ENCODE measurements at regions not wholly inside any gene's neighbourhood (a gene's known extent, or its start where the extent isn't known, plus 50 kb on each side); places are given as distances from the start of the nearest gene placed in this dataset.

GRCh38 chr13:57918086-57918485, 286.5 kb downstream of the PCDH17 start:
- no peak for DNase-seq

- DNase-seq = no peak
These were observed 287.4 kb downstream of the PCDH17 start for GRCh38 chr13:57918913-57919312.

DNA sequence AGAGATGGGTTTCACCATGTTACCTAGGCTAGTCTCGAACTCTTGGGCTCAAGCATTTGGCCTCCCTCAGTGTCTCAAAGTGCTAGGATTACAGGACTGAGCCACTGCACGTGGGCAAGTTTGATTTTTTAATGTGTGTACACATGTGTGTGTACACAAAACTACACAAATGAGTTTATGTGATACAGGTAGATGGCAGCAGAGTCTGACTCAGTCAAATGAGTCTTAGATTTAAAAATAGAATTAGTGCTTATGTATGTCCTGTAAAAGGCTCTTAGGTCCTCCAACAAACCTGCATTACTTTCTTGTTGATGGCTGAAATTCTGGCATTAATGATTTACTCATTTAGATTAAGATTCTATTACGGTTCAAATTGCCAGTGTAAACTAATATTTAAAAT, 293.7 kb downstream of the PCDH17 start:
- no peak for DNase-seq

DNA sequence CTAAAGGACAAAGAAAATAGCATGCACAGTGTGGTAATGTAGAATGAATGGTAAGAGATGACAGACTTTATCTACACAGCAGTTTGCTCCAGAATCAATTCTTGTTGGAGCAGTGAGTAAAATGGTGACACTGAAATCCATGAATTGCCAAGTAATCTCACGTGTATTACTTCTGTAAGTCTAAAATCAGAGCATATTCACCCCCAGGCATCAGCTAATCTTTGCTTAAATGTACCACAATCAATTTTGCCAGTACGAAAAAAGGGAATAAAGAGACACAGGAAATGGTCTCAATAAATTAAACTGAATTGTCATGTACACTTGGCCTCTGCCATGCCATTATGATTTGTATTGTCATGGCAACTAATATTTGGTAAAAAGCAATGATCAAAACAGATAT, 294.2 kb downstream of the PCDH17 start:
- DNase-seq = no peak

DNA sequence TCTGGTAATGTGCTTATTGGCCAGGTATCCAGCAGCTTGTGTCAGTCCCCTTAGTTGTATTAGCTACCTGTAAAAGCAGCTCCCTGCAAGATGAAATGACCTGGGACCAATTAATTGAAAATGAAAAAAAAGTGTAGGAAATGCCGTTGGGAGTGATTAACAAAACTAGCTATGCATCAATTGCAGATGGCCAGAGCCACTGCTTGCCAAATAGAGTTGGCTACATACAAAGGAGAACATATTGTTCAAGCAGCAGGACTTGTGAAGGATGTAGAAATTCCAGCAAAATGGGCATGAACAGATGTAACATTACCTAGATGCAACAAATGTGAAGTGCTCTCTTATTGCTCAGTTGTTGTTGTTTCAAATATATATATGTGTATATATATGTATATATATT, 300.5 kb downstream of the PCDH17 start:
- no peak for DNase-seq

GRCh38 chr13:57933606-57934005, 302.1 kb downstream of the PCDH17 start:
- no peak for DNase-seq

DNA sequence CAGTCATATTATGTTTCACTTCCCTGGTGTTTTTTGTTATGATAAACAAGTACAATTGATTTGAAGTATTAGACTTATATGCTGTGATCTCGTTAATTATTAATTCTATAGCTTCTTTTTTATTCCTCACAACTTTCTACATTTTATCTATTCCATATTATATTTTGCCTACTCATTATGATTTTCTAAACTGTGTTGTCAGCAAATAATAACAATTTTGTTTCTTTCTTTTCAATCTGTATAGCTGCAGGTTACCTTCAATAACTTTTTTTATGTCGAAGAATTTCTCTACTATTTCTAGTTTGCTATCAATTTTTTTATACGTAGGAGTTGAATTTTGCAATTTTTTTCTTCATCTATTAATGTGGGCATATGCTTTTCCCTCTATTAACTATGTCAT, 304.4 kb downstream of the PCDH17 start:
- DNase-seq = no peak

DNA sequence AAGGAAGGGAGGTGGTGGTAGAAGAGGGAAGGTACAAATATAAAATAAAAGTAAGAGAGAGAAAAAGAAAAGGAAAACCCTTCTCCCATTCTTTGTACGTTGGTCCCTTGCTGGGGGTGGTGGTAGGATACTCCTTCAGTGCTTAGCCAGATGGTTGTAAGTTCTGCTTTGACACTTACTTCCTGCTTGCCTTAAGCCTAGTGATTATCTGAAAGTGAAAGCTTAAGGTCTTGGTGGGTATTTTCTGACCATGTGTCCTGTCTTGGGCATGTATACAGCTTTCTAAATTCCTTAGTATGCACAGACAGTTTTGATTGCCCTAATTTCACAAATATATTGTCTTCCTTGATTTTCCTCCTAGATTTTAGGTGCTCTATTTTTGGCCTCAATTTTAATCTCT, 314.8 kb downstream of the PCDH17 start:
- DNase-seq = no peak

DNA sequence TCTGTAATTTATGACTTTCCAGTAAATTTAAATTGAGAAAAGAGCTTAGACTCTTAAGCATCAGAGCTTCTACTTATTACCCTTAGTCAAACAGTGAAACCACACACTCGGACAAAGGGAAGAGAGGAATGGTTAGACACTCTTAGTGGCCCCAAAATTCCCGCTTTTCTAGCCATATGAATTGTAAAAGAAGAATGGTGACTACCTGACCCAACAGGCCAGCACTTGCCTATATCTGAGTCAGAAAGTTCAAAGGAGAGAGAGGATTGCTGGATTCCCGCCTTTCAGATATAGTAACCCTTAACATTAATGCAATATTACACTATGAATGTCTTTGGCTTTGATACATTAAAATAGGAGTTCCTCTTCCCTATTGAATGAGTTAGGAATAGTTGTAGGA, 317.3 kb downstream of the PCDH17 start:
- DNase-seq = no peak

DNA sequence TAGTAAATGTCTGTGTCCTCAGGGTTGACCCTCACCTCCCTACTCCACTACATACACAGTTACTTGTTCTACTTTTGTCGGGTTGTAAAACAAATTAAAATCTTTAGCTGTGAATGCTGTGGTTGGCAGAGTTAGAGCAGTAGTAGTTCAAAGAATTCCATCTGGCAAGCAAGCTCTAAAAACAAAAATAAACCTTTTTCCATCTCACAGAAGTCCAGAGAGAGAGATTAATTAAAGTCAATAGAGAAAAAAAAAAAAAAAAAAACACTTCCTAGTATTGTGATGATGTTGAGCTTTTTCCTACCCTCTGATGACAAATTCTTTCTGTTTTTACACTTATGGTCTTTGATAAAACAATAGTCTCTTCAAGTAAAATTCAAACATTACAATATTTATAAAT, 338.4 kb downstream of the PCDH17 start:
- no peak for DNase-seq

- no peak for DNase-seq
These were observed 338.9 kb downstream of the PCDH17 start for GRCh38 chr13:57970404-57970803.

DNA sequence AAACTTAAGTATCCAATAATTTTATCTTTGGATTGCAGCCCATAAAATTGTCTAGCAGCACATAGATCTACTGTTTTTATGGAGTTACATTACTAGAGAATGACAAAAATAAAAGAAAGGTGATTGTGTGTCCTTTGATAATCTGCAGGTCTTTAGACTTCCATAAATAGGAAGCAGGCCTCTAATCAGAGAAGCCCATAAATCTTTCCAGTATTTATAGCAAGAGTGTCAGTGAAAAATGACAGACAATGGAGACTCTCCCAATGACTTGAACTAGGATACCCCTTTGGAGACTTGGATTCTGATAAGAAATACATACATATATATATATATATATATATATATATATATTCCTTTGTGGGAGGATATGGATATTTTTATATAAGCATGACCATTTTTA, 351.2 kb downstream of the PCDH17 start:
- DNase-seq = no peak

DNA sequence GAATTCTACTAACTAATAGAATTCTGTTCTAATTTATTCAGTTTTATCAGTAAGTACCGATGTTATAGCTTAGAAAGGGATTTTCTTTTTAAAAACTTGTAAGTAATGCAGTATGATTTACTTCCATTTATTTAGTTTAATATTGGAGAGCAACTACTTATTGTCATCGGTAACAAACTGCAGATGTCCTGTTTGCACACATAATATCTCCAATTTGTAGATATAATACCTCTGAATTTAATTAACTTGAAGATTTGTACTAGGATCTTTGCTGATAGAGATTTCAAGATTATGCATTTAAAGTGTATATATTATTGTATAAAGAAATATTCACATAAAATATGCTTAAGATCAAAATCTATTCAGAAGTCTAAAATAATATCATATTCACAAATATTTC, 356.7 kb downstream of the PCDH17 start:
- no peak for DNase-seq

- DNase-seq = no peak
These were observed 359.5 kb downstream of the PCDH17 start for GRCh38 chr13:57991041-57991440.

GRCh38 chr13:57992416-57992815, 360.9 kb downstream of the PCDH17 start:
- DNase-seq = no peak

DNA sequence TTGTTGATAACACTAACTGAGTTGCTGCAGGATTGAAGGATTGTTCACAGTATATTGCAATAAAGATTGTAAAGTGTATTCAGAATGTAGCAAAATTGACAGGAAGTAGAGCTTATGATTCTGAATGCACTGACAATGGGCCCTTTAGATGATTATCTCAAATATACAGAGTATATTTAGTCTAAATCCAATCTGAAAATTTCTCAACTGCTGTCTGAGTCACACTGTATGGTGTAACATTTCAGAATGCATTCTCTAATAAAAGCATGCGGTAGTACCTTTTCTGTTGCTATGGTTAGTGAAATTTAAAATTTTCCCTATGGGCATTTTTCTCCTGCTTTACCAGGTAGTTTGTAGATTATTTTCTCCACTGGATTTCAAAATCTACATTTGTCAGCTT, 365.2 kb downstream of the PCDH17 start:
- no peak for DNase-seq

- DNase-seq = no peak
These were observed 373.2 kb downstream of the PCDH17 start for GRCh38 chr13:58004751-58005150.

DNA sequence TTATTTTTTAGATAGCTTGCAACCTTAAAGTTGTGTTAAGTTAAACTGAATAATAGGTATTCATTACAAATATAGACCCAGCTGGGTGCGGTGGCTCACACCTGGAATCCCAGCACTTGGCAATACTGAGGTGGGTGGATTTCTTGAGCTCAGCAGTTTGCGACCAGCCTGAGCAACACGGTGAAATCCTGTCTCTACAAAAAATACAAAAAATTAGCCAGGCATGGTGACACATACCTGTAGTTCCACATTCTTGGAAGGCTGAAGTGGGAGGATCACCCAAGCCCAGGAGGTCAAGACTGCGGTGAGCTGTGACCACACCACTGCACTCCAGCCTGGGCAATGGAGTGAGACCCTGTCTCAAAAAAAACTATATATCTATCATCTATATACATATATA, 386.5 kb downstream of the PCDH17 start:
- DNase-seq = no peak

GRCh38 chr13:58018865-58019264, 387.3 kb downstream of the PCDH17 start:
- DNase-seq = no peak

GRCh38 chr13:58024103-58024502, 392.6 kb downstream of the PCDH17 start:
- no peak for DNase-seq

DNA sequence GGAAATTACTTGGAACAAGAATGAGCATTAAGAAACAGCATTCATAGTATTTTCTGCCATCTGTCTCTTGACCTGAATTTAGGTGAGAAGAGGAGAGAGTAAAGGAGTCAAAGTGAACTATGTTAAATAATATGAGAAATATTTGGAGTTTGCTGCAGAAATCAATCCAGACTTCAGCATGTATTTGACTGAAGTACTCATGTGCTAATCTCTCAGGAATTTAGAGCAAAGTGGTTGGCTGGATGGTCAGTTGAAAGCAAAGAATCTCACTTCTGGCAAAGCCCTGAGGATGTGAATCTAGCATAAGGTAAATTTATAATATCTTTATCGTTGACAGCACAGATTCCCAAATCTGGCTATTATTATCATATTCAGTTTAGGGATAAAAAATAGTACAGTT, 394.3 kb downstream of the PCDH17 start:
- no peak for DNase-seq

DNA sequence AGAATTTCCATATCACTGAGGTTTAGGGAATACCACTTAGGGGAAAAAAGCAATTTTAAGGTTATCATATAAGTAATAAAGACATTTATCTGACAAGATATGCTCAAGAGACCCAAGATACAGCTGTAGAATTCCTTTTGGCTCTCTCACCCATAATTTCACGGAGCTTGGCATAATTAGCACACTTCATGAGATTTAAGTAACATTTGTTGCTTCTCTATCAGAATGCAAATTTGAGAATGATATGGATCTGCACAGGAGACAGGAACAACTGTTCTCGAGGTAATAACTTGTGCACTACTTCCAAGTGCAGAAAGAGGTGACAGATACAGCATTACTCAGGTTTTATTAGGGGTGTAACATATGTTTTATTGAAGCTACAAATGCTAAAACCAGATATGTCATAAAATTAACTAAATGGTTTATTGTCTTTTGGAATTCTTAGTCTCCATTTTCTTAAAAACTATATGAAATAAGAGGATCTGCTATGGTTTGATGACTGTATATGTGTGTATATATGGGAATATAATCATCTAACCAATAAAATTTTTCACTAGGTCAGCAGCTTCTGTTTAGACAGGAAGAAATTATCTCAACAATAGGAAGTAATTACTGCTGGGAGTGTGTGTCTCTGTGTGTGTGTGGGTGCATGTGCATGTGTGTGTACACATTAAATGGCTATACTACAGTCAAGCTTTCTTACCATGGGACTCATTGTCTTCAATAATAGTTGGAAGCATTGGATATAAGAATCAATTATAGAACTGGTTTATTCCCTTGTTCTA, 401.3 kb downstream of the PCDH17 start:
- DNase-seq = no peak

- DNase-seq = no peak
These were observed 412.4 kb downstream of the PCDH17 start for GRCh38 chr13:58043971-58044370.

- DNase-seq = no peak
These were observed 417.1 kb downstream of the PCDH17 start for GRCh38 chr13:58048670-58049069.

GRCh38 chr13:58051396-58051795, 419.9 kb downstream of the PCDH17 start:
- no peak for DNase-seq

Measured in NCI-H146 (cell line).